Testis (tissue), 2 donors: ENCODE measurements at regions not wholly inside any gene's neighbourhood (a gene's known extent, or its start where the extent isn't known, plus 50 kb on each side); places are given as distances from the start of the nearest gene placed in this dataset.

Experiments
- DNase-seq: peaks from one replicate; pipeline ENCODE4 v3.0.0-alpha.2; 2019
- H3K27ac ChIP-seq, 2 donors: fragments of 200-600 bp; sonication (generic); one replicate each; pipeline ENCODE4 v1.5.1; 2019
- H3K27me3 ChIP-seq: fragments of 200-600 bp; sonication (generic); one replicate; pipeline ENCODE4 v1.5.1; 2019
- H3K36me3 ChIP-seq: fragments of 200-600 bp; sonication (generic); one replicate; pipeline ENCODE4 v1.5.1; 2017; ENCODE audit warnings: low read depth; ENCODE audit errors: missing control alignments
- H3K4me1 ChIP-seq: fragments of 200-600 bp; sonication (generic); one replicate; pipeline ENCODE4 v1.5.1; 2019
- H3K4me3 ChIP-seq, 2 donors: fragments of 200-600 bp; sonication (generic); one replicate each; pipeline ENCODE4 v1.5.1; 2017 to 2019
- H3K9me3 ChIP-seq: fragments of 200-600 bp; sonication (generic); one replicate; pipeline ENCODE4 v1.5.1; 2017
- CTCF ChIP-seq, 3 experiments: fragments of 450-650 bp in 2 of 3; fragments of 200-600 bp in 1 of 3; sonication (generic) in 1 of 3; IDR thresholded peaks; one replicate each; pipeline ENCODE4 v1.5.1; 2016 to 2019; ENCODE audit warnings: antibody characterized with exemption in 3 of 3, mild to moderate bottlenecking in 2 of 3, moderate library complexity in 1 of 3
- POLR2A ChIP-seq: fragments of 450-650 bp; IDR thresholded peaks from one replicate; pipeline ENCODE4 v1.6.1; 2017; ENCODE audit warnings: antibody characterized with exemption, mild to moderate bottlenecking, moderate library complexity
- WGBS, 2 donors: methylation state at CpG; one replicate each; pipeline ENCODE4 v1.1.5; 2018; 5-methylcytosine and 5-hydroxymethylcytosine counted together
- intact Hi-C: fragments of 100-400 bp; cut with DNase I; formaldehyde crosslinking; loops from one replicate; pipeline ENCODE4 v1.15.1; 2023; ENCODE audit warnings: low total_unique reads

- Histone ChIP-seq H3K9me3 (no peaks in the 10 kb centered on the region), H3K36me3 (no peaks in the 10 kb centered on the region), H3K4me1 (no peaks in the 10 kb centered on the region), H3K27me3 (no peaks in the 10 kb centered on the region), H3K4me3 (no peak overlapping the region), H3K27ac (no peak overlapping the region)
- DNase-seq: no peak
- TF ChIP-seq CTCF (IDR thresholded peaks at IDR 0.05) (no peak), POLR2A (no peak)
- WGBS, 2 donors: 49 to 53% methylated on average over 3 of the region's 3 CpGs
- intact Hi-C loops: no loop called here
Observed at GRCh38 chr5:79872291-79872690, 118.8 kb downstream of the MTX3 start.

- 78 to 84% methylated on average over 8 of the region's 8 CpGs for WGBS, 2 donors
- Histone ChIP-seq H3K36me3 (no peaks in the 10 kb centered on the region), H3K27me3 (no peaks in the 10 kb centered on the region), H3K9me3 (no peaks in the 10 kb centered on the region), H3K27ac (no peak overlapping the region), H3K4me3 (no peak overlapping the region), H3K4me1 (no peaks in the 10 kb centered on the region)
- intact Hi-C loops: no loop called here
- TF ChIP-seq CTCF (IDR thresholded peaks at IDR 0.05) (no peak), POLR2A (no peak)
- no peak for DNase-seq
Observed at GRCh38 chr5:79871364-79872120, 119.5 kb downstream of the MTX3 start.

- H3K36me3 ChIP-seq: no peaks in the 10 kb centered on the region
Observed at GRCh38 chr5:79868163-79868670, 122.8 kb downstream of the MTX3 start.

GRCh38 chr5:79865579-79865978 is 125.5 kb downstream of the MTX3 start:
- H3K4me1 ChIP-seq: no peaks in the 10 kb centered on the region
- DNase-seq: no peak
- no peak overlapping the region for H3K27ac ChIP-seq
- no peaks in the 10 kb centered on the region for H3K36me3 ChIP-seq
- WGBS, 2 donors: 76 to 92% methylated on average over 2 of the region's 2 CpGs
- H3K27me3 ChIP-seq: no peaks in the 10 kb centered on the region
- no peak for TF ChIP-seq CTCF (IDR thresholded peaks at IDR 0.05)
- TF ChIP-seq POLR2A: no peak
- intact Hi-C loops: no loop called here
- no peak overlapping the region for H3K4me3 ChIP-seq
- no peaks in the 10 kb centered on the region for H3K9me3 ChIP-seq

More at GRCh38 chr5:79868163-79868670, 122.8 kb downstream of the MTX3 start:
- Histone ChIP-seq H3K27me3 (no peaks in the 10 kb centered on the region), H3K4me1 (no peaks in the 10 kb centered on the region), H3K4me3 (no peak overlapping the region), H3K27ac (no peak overlapping the region), H3K9me3 (no peaks in the 10 kb centered on the region)
- 76 to 86% methylated on average over 4 to 5 of the region's 5 CpGs for WGBS, 2 donors
- DNase-seq: no peak
- TF ChIP-seq CTCF (IDR thresholded peaks at IDR 0.05) (no peak), POLR2A (no peak)
- intact Hi-C loops: no loop called here

- DNase-seq: no peak
- H3K9me3 ChIP-seq: no peaks in the 10 kb centered on the region
- no peaks in the 10 kb centered on the region for H3K36me3 ChIP-seq
- no peaks in the 10 kb centered on the region for H3K4me1 ChIP-seq
- 57% methylated on average over 4 of the region's 4 CpGs for WGBS, 2 donors
- H3K27me3 ChIP-seq: no peaks in the 10 kb centered on the region
- TF ChIP-seq POLR2A: no peak
- TF ChIP-seq CTCF (IDR thresholded peaks at IDR 0.05): no peak
- H3K4me3 ChIP-seq: no peak overlapping the region
- intact Hi-C loops: no loop called here
- no peak overlapping the region for H3K27ac ChIP-seq
Observed at GRCh38 chr5:79864364-79864763, 126.7 kb downstream of the MTX3 start.
